Panc1 (cell line): ENCODE measurements at regions not wholly inside any gene's neighbourhood (a gene's known extent, or its start where the extent isn't known, plus 50 kb on each side); places are given as distances from the start of the nearest gene placed in this dataset.

Experiments used
- ATAC-seq: fragments of 200-7000 bp; cut with Tn5 transposase; 2 replicates; pipeline ENCODE4 v1.9.1; 2020; ENCODE audit warnings: mild to moderate bottlenecking, moderate library complexity
- BruUV-seq: library from RNA; stranded (reverse); fragments of 400-500 nt; replicated peaks from 2 replicates; lab custom pipeline; 2021; lab: Mats Ljungman, UMichigan
- CTCF ChIA-PET: fragments of 300-600 bp; sonication (Branson Sonifier 250); formaldehyde crosslinking; loops from one replicate; lab custom pipeline; 2022; ENCODE audit warnings: antibody characterized with exemption; lab: Charles Lee
- POLR2A ChIA-PET: fragments of 300-600 bp; sonication (Branson Sonifier 250); formaldehyde crosslinking; loops from one replicate; lab custom pipeline; 2022; ENCODE audit warnings: antibody characterized with exemption; lab: Charles Lee
- DNase-seq: peaks from one replicate; pipeline ENCODE4 v3.0.0-alpha.2; 2010; ENCODE audit warnings: low read depth, low spot score
- H3K27ac ChIP-seq: 2 replicates; pipeline ENCODE4 v1.5.1; 2011; ENCODE audit warnings: mild to moderate bottlenecking, low read length, inconsistent platforms
- H3K27me3 ChIP-seq: fragments of 200-500 bp; sonication (Bioruptor generic); 2 replicates; pipeline ENCODE4 v1.6.0; 2014; ENCODE audit warnings: low read length, inconsistent platforms; ENCODE audit not compliant: control insufficient read depth, insufficient read depth
- H3K36me3 ChIP-seq: fragments of 200-500 bp; sonication (Bioruptor generic); 2 replicates; pipeline ENCODE4 v1.5.1; 2014; ENCODE audit warnings: inconsistent platforms, mild to moderate bottlenecking, low read length, moderate library complexity; ENCODE audit not compliant: control insufficient read depth, insufficient read depth
- H3K4me1 ChIP-seq: 2 replicates; pipeline ENCODE4 v1.5.1; 2011; ENCODE audit warnings: inconsistent platforms, mild to moderate bottlenecking, low read length, moderate library complexity; ENCODE audit not compliant: control insufficient read depth, insufficient read depth
- H3K4me3 ChIP-seq, 2 experiments: 2 replicates each; pipeline ENCODE4 v1.5.1; 2011 to 2012; ENCODE audit warnings: low read depth in 2 of 2, low read length in 2 of 2, mild to moderate bottlenecking in 2 of 2, inconsistent platforms in 1 of 2, moderate library complexity in 1 of 2
- H3K9me3 ChIP-seq: fragments of 200-500 bp; sonication (Bioruptor generic); 2 replicates; pipeline ENCODE4 v1.5.1; 2014; ENCODE audit warnings: low read depth, mild to moderate bottlenecking, inconsistent platforms, low read length, moderate library complexity; ENCODE audit not compliant: control insufficient read depth, insufficient read depth
- CTCF ChIP-seq: fragments of 450-650 bp; IDR thresholded peaks from 2 replicates; pipeline ENCODE4 v1.5.1; 2017; ENCODE audit warnings: mild to moderate bottlenecking
- POLR2AphosphoS5 ChIP-seq: IDR thresholded peaks from 2 replicates; pipeline ENCODE4 v1.6.1; 2012; ENCODE audit warnings: mild to moderate bottlenecking, low read depth, low read length, moderate library complexity
- REST ChIP-seq, 2 experiments: IDR thresholded peaks; 2 replicates each; pipeline ENCODE4 v1.6.1; 2011 to 2012; ENCODE audit warnings: low read depth in 2 of 2, control low read depth in 1 of 2, low read length in 1 of 2, mild to moderate bottlenecking in 1 of 2, moderate library complexity in 1 of 2; ENCODE audit not compliant: insufficient read depth in 1 of 2
- SIN3A ChIP-seq: IDR thresholded peaks from 2 replicates; pipeline ENCODE4 v1.6.1; 2012; ENCODE audit warnings: low read depth, mild to moderate bottlenecking, low read length, moderate library complexity, borderline replicate concordance; ENCODE audit not compliant: insufficient read depth
- TCF7L2 ChIP-seq: IDR thresholded peaks from 2 replicates; pipeline ENCODE4 v1.6.1; 2011; ENCODE audit warnings: mild to moderate bottlenecking, low read depth, low read length, inconsistent platforms
- in situ Hi-C: cut with HindIII; loops from 2 replicates; pipeline ENCODE4 v1.10.0; 2016; ENCODE audit warnings: low sequenced_read_pairs, low pct_unique_long_range_greater_than_20kb
- intact Hi-C: fragments of 100-400 bp; cut with micrococcal nuclease; formaldehyde crosslinking; loops from one replicate; pipeline ENCODE4 v1.10.0; 2022; ENCODE audit not compliant: unreplicated experiment

- in situ Hi-C loops: no loop called here
- intact Hi-C loops: no loop called here
- Histone ChIP-seq H3K36me3 (no peaks in the 10 kb centered on the region), H3K27ac (no peak overlapping the region), H3K4me3 (no peak overlapping the region), H3K9me3 (no peaks in the 10 kb centered on the region), H3K4me1 (no peaks in the 10 kb centered on the region), H3K27me3 (no peaks in the 10 kb centered on the region)
- CTCF ChIA-PET: no interaction called here
- ATAC-seq (no peak), DNase-seq (no peak)
- no TSS peak for BruUV-seq
- POLR2A ChIA-PET: no interaction called here
- no peak for TF ChIP-seq POLR2AphosphoS5
- TF ChIP-seq SIN3A: no peak
- no peak for TF ChIP-seq CTCF
- TF ChIP-seq REST (IDR thresholded peaks at IDR 0.05; ENCODE audit: insufficient read depth in 1 of 2, low read depth in 2 of 2, low read length in 1 of 2): no peak
- no peak for TF ChIP-seq TCF7L2
Measured at GRCh38 chr13:71018544-71018943, 848.5 kb downstream of the DACH1 start.

- Histone ChIP-seq H3K9me3 (no peaks in the 10 kb centered on the region), H3K4me1 (no peaks in the 10 kb centered on the region), H3K4me3 (no peak overlapping the region), H3K27ac (no peak overlapping the region), H3K36me3 (no peaks in the 10 kb centered on the region), H3K27me3 (no peaks in the 10 kb centered on the region)
- BruUV-seq: no TSS peak
- in situ Hi-C loops: no loop called here
- ChIA-PET POLR2A (no interaction called here), CTCF (no interaction called here)
- no peak for ATAC-seq
- no peak for DNase-seq
- TF ChIP-seq TCF7L2 (no peak), REST (IDR thresholded peaks at IDR 0.05; ENCODE audit: insufficient read depth in 1 of 2, low read depth in 2 of 2, low read length in 1 of 2) (no peak), CTCF (no peak), SIN3A (no peak), POLR2AphosphoS5 (no peak)
- intact Hi-C loops: no loop called here
Measured at GRCh38 chr13:71017607-71018006, 849.4 kb downstream of the DACH1 start.
